GM12878 (cell line): ENCODE measurements at regions not wholly inside any gene's neighbourhood (a gene's known extent, or its start where the extent isn't known, plus 50 kb on each side); places are given as distances from the start of the nearest gene placed in this dataset.

ENCODE experiments used
- ATAC-seq: fragments of 200-7000 bp; cut with Tn5 transposase; 3 replicates; pipeline ENCODE4 v1.9.1; 2020; ENCODE audit warnings: mild to moderate bottlenecking, moderate library complexity
- BruUV-seq: library from RNA; stranded (reverse); fragments of 400-500 nt; replicated peaks from 2 replicates; lab custom pipeline; 2021; lab: Mats Ljungman, UMichigan
- CTCF ChIA-PET: fragments of 300-600 bp; sonication (Branson Sonifier 250); formaldehyde crosslinking; extraction: SDS; loops from one replicate; lab custom pipeline; 2021; ENCODE audit warnings: inconsistent platforms; lab: Yijun Ruan, JAX
- POLR2A ChIA-PET: fragments of 350-600 bp; formaldehyde crosslinking; extraction: SDS; loops from one replicate; lab custom pipeline; 2021; ENCODE audit warnings: inconsistent platforms; lab: Charles Lee
- RAD21 ChIA-PET: fragments of 300-600 bp; sonication (Branson Sonifier 250); formaldehyde crosslinking; loops from one replicate; lab custom pipeline; 2023; ENCODE audit warnings: antibody characterized with exemption; ENCODE audit not compliant: unreplicated experiment; lab: Charles Lee
- SMC1A ChIA-PET: fragments of 300-600 bp; sonication (Branson Sonifier 250); formaldehyde crosslinking; loops from one replicate; lab custom pipeline; 2023; ENCODE audit not compliant: unreplicated experiment, uncharacterized antibody; lab: Charles Lee
- DNase-seq: peaks from one replicate; pipeline ENCODE4 v3.0.0-alpha.2; 2011; ENCODE audit warnings: low read depth, low spot score
- FAIRE-seq: peaks from 3 replicates; lab custom pipeline; 2011; peaks lifted over from hg19 to GRCh38; lab: Jason Lieb, UNC
- H2AFZ ChIP-seq: 2 replicates; pipeline ENCODE4 v1.6.0; 2011; ENCODE audit warnings: low read depth, low read length, control low read depth; ENCODE audit not compliant: control insufficient read depth
- H3K27ac ChIP-seq: 2 replicates; pipeline ENCODE4 v1.5.1; 2011; ENCODE audit warnings: control low read depth; ENCODE audit not compliant: control insufficient read depth, insufficient read depth
- H3K27me3 ChIP-seq, 2 experiments: replicated peaks in 1 of 2; 2 replicates each; pipeline versions ENCODE4 v1.6.0 to v1.6.1; 2011; ENCODE audit warnings: low read length in 1 of 2; ENCODE audit not compliant: control insufficient read depth in 2 of 2, insufficient read depth in 2 of 2
- H3K36me3 ChIP-seq, 2 experiments: 2 replicates each; pipeline ENCODE4 v1.5.1; 2011; ENCODE audit warnings: low read length in 1 of 2; ENCODE audit not compliant: control insufficient read depth in 2 of 2, insufficient read depth in 2 of 2
- H3K4me1 ChIP-seq: 2 replicates; pipeline ENCODE4 v1.6.1; 2011; ENCODE audit warnings: mild to moderate bottlenecking, low read length, moderate library complexity, mixed read lengths; ENCODE audit not compliant: control insufficient read depth, insufficient read depth
- H3K4me2 ChIP-seq: 2 replicates; pipeline ENCODE4 v1.6.0; 2011; ENCODE audit warnings: control low read depth; ENCODE audit not compliant: control insufficient read depth, insufficient read depth
- H3K4me3 ChIP-seq: fragments of 200-600 bp; sonication (generic); 2 replicates; pipeline ENCODE4 v1.5.1; 2016
- H3K79me2 ChIP-seq: 2 replicates; pipeline ENCODE4 v1.6.0; 2011; ENCODE audit warnings: low read length; ENCODE audit not compliant: control insufficient read depth, insufficient read depth
- H3K9ac ChIP-seq: 2 replicates; pipeline ENCODE4 v1.8.0; 2011; ENCODE audit warnings: low read length, control low read depth, mixed read lengths; ENCODE audit not compliant: control insufficient read depth, insufficient read depth
- H3K9me3 ChIP-seq: replicated peaks from 3 replicates; pipeline ENCODE4 v1.5.1; 2011; ENCODE audit warnings: mild to moderate bottlenecking, low read length; ENCODE audit not compliant: control insufficient read depth, insufficient read depth
- H4K20me1 ChIP-seq: 2 replicates; pipeline ENCODE4 v1.6.0; 2011; ENCODE audit not compliant: control insufficient read depth, insufficient read depth
- MEF2B ChIP-seq: fragments of 450-650 bp; IDR thresholded peaks from 2 replicates; pipeline ENCODE4 v1.6.1; 2018; ENCODE audit warnings: mild to moderate bottlenecking, moderate library complexity; ENCODE audit not compliant: partially characterized antibody, poor library complexity, severe bottlenecking
- POLR2A ChIP-seq: IDR thresholded peaks from 2 replicates; pipeline ENCODE4 v1.6.1; 2011; ENCODE audit warnings: low read depth, mild to moderate bottlenecking, low read length
- WGBS: methylation state at CpG from one replicate; pipeline ENCODE4 v1.1.6; 2016; ENCODE audit warnings: low lambda C conversion rate; ENCODE audit not compliant: insufficient replicate concordance, insufficient coverage; ENCODE audit errors: missing lambda C conversion rate; 5-methylcytosine and 5-hydroxymethylcytosine counted together
- in situ Hi-C: fragments of 300-500 bp; cut with MboI; formaldehyde crosslinking; loops from 9 replicates; pipeline ENCODE4 v1.14.3; 2018; ENCODE audit warnings: mixed read lengths
- intact Hi-C: fragments of 100-400 bp; cut with micrococcal nuclease; formaldehyde crosslinking; loops from one replicate; pipeline ENCODE4 v1.14.2; 2022; ENCODE audit not compliant: unreplicated experiment
- TF ChIP-seq, protein P1 (sequence below): IDR thresholded peaks from 2 replicates; pipeline ENCODE4 v1.6.1; 2012; ENCODE audit warnings: improper control_type of control experiment, low read depth, low read length; ENCODE audit not compliant: insufficient replicate concordance

DNA sequence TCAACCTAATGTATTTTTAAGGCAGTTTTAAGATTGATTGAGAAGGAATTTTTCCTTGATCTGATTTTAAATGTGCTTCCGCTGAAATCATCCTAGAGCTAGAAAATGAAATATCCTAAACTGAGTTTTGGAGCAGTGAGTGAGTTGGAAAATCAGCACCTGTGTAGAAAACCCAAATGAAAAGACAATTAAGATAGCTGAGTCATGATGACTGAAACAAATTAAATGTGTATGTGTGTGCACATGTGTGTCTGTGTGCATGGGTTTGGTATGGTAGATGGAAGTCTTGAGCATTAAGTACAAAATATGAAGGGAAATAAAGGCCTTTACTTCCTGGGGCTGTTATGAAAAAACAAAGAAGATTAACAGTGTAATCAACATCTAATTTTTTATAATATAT, 394.6 kb upstream of the MAP2 start:
- FAIRE-seq (no peak), ATAC-seq (no peak), DNase-seq (no peak)
- no peaks in the 10 kb centered on the region for H3K9me3 ChIP-seq
- no peaks in the 10 kb centered on the region for H3K36me3 ChIP-seq
- no peak overlapping the region for H3K4me2 ChIP-seq
- no TSS peak for BruUV-seq
- POLR2A ChIA-PET: no interaction called here
- no peaks in the 10 kb centered on the region for H3K4me1 ChIP-seq
- intact Hi-C loops (no loop called here), in situ Hi-C loops (no loop called here)
- CTCF ChIA-PET: interaction anchor here (0.5 to 1.4 kb wide), 2 partner anchors 9 to 124 kb away, joined by 3 to 4 read pairs; no protein-coding TSS in a partner anchor
- H4K20me1 ChIP-seq: no peaks in the 10 kb centered on the region
- H3K27me3 ChIP-seq: no peaks in the 10 kb centered on the region
- RAD21 ChIA-PET: no interaction called here
- H3K27ac ChIP-seq: no peak overlapping the region
- no peak overlapping the region for H3K9ac ChIP-seq
- SMC1A ChIA-PET: no interaction called here
- WGBS: 47% methylated on average over 1 of the region's 1 CpG
- no peaks in the 10 kb centered on the region for H3K79me2 ChIP-seq
- H3K4me3 ChIP-seq: no peak overlapping the region
- TF ChIP-seq, protein P1, sequence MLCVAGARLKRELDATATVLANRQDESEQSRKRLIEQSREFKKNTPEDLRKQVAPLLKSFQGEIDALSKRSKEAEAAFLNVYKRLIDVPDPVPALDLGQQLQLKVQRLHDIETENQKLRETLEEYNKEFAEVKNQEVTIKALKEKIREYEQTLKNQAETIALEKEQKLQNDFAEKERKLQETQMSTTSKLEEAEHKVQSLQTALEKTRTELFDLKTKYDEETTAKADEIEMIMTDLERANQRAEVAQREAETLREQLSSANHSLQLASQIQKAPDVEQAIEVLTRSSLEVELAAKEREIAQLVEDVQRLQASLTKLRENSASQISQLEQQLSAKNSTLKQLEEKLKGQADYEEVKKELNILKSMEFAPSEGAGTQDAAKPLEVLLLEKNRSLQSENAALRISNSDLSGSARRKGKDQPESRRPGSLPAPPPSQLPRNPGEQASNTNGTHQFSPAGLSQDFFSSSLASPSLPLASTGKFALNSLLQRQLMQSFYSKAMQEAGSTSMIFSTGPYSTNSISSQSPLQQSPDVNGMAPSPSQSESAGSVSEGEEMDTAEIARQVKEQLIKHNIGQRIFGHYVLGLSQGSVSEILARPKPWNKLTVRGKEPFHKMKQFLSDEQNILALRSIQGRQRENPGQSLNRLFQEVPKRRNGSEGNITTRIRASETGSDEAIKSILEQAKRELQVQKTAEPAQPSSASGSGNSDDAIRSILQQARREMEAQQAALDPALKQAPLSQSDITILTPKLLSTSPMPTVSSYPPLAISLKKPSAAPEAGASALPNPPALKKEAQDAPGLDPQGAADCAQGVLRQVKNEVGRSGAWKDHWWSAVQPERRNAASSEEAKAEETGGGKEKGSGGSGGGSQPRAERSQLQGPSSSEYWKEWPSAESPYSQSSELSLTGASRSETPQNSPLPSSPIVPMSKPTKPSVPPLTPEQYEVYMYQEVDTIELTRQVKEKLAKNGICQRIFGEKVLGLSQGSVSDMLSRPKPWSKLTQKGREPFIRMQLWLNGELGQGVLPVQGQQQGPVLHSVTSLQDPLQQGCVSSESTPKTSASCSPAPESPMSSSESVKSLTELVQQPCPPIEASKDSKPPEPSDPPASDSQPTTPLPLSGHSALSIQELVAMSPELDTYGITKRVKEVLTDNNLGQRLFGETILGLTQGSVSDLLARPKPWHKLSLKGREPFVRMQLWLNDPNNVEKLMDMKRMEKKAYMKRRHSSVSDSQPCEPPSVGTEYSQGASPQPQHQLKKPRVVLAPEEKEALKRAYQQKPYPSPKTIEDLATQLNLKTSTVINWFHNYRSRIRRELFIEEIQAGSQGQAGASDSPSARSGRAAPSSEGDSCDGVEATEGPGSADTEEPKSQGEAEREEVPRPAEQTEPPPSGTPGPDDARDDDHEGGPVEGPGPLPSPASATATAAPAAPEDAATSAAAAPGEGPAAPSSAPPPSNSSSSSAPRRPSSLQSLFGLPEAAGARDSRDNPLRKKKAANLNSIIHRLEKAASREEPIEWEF: no peak
- no peak for TF ChIP-seq POLR2A
- TF ChIP-seq MEF2B: no peak
- H2AFZ ChIP-seq: no peak overlapping the region
